T follicular helper cell (primary cell): ENCODE measurements at regions not wholly inside any gene's neighbourhood (a gene's known extent, or its start where the extent isn't known, plus 50 kb on each side); places are given as distances from the start of the nearest gene placed in this dataset.

ENCODE experiments used
- DNase-seq: peaks from one replicate; pipeline ENCODE4 v3.0.0-alpha.2; 2020; ENCODE audit warnings: low read depth

DNA sequence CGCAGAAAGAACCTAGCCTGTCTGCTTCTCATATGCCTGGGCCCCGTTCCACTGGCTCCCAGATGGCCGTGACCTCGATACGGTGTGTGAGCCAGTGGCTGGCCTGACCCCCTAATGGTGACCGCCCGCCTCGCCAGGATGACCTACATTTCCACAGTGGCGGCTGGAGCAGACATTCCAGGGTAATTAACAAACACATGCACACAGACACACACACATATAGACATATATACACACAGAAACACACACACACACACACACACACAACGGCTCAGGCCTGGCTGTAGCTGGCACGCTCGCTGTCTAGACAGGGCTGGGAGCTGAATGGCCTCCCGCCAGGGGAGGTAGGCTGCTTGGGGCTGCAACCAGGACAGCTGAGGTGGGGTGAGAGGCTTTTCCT, 227.1 kb downstream of the ANKRD60 start:
- DNase-seq = no peak

DNA sequence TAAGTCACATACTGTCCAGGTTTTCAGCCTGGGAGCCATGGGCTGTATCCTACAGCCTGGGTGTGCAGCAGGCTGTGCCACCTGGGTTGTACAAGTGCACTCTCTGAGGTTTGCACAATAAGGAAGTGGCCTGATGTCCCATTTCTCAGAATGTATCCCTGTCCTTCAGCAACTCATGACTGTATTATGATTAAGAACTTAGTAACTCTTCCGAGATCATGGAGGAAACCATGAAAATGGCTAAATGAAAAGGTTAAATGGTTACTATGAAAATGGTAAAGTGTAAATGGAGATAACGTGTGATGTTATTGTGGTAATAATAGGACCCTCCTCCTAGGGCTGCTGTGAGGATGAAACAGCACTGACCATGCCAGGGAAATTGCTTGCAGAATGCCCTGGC, 227.6 kb downstream of the ANKRD60 start:
- no peak for DNase-seq

DNA sequence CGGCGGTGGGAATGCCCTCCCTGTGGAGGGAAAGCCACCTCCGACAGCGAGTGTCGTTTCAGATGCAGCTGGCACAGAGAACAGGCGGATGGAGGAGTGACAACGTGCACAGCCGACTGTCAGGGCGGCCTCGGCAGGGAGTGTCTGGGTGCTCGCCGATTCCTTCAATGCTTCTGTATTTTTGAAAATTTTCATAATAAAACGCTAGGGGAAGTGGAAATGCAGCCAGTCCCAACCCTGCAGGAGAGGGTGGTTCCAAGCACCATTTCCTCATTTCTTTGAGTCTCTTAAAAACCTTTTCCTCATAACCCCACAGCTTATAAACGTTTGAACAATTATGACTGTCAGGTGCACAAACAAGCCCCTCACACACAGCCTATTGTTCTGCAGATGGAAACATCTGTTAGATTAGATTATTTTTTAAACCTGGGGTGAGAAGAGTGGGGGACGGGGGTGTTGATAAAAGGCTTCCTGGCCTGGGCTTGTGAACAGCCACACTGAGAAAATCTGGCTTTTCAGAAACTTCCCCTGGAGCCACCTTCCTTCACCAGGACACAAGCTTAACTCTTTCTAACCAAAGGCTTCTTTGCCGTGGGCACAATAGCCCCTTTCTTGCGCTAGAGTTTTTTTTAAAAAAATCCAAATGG, 228.9 kb downstream of the ANKRD60 start:
- no peak for DNase-seq

DNA sequence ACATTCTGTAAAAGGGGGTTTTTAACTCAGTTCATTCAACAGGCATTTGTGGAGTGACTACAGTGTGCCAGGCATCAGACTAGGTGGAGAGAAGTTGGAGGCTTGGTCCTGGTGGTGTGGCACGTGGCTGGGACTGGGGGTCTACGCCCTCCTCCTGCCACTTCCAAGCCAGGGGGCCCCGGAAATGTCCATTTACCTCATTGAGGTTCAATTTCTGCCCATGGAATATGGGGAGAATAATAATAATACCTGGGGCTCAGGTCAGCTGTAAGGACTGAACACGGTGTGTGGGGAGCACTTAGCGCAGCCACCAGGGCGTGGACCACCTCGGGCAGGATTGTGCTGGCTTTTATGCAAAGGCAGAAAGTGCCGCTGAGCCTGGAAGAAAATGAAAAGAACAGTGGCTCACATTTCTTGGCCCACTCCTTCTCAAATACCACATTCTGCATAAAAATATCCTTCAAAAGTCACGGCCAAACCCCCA, 229.4 kb downstream of the ANKRD60 start:
- DNase-seq = no peak

DNA sequence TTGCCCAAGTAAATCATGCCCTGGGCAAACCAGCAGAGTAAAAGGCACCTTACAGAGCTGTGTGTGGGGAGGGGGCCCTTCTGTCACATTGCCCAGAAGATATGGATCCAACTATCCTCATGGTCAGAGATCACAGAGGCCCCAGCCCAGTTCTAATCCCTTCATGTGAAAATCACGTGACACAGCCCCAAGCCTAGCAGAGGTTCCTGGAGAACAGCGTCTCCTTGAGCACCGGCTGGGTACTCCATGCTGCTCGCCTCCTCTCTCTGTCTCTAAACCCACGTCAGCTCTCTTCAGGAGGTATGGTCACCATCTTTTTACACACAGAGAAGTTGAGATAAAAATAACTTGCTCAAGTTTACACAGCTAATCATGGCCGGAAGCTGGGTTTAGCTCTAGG, 230.2 kb downstream of the ANKRD60 start:
- no peak for DNase-seq

DNA sequence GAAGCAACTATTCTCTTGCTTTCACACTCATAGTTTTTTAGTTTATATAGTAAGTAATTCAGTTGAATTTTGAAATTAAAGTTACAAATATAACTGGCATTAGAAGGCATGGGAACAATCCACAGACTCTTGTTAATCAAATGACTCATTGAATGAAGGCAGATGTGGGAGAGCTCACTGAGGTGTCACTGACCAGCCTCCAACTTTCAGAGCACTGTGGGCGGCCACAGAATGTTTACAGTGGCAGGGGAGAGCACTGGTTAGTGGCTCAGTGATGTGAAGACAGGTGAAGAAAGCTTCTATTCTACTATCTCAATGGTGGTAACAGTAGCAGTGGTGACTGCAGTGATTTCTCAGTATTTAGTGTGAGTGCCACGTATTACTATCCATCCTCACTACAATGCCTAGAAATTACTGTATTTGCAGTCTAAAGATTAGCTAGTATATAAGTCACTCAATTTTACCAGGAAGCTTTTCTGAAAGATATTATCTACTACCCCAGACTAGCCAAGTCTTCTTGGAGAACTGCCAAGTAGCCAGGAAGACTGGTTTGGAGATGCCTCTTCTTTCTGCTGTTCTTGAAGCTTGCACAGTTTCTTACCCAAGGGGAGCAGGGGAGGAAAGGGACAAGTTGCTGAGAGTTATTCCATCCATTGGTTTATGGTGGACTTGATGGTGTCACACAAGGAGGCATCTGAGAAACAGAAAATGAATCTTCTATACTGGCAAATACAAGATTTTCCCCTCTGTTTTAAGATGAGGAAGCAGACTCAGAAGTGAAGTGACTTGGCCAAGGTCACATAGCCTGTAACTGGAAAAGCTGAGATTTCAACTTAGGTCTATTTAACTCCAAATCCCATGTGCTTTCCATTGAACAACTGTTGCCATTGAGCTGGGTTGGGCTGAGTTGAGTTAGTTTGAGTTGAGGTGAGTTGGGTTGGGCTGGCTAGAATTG, 231.2 kb downstream of the ANKRD60 start:
- no peak for DNase-seq

DNA sequence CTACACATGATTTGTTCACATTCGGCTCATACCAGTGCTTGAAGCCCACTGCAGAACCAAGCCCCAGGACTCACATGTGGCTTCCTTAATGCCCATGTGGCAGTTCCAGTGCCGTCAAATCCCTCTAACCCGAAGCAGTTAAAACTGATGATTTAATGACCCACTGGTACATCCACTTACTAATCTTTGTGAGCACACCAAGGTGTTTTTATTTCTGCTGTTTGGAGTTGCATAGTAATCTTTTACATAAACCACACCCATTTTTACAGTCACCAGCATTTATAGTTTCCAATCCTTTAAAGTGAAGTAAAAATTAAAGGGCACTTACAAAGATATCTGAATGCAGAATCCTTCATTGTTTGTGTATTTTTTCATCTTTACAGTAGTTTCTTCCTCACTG, 232.0 kb downstream of the ANKRD60 start:
- no peak for DNase-seq

DNA sequence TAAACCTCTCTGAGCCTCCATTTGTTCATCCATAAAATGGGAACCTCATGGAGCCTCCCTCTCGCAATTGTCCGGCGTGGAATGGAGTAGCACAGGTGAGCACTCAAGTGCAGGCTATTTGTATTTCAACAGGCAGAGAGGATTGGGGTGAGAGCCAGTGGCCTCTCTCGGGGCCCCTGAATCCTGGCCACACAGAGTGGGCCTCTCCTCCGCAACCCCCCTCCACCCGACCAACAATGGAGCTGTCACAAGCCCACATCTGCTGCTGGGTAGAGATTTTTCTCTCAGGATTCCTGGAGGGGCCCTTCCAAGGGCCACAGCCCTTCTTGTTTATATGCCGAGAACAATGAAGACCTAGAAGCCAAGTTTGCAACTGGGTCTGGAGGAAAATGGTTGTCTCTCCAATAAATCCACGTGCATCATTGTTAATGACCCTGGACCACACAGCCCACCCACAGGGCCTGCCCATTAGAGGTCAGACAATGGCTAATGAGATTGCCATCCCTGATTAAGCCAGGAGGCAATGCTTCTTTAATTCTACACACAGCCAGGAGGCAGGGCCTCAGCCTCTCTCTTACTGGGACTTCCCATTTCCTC, 233.0 kb downstream of the ANKRD60 start:
- no peak for DNase-seq

DNA sequence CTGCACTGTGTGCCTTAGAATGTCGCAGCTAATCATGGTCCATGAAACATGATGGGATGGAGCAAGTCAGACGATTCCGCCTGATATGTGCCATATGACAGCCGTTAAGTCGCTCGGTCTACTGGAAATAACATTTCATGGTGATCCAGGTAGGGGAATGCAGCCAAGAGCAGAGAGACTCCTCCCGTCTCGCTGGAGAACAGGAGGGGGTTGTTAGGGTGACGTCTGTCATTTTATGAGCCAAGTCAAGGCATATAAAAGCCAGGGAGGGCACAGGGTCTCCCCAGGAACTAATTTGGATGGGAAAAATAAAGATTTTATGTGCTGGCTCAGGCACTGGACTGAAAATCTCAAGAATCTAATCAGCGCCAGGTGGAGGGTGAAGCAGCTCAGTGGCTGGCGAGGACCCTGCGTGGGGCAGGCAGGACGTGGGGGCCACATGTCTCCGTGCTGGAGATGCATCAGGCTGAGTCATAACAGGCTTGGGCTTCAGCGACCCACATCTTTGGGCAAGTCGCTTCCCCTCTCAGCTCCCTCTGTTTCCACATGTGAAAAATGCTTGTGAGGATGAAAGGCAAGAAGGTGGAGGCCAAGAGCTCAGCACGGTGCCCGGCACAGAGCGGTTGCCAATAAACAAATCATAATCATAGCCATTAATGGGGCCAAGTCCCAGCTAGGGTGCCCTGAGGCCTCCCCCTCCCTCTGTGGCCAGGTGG, 234.6 kb downstream of the ANKRD60 start:
- no peak for DNase-seq

DNA sequence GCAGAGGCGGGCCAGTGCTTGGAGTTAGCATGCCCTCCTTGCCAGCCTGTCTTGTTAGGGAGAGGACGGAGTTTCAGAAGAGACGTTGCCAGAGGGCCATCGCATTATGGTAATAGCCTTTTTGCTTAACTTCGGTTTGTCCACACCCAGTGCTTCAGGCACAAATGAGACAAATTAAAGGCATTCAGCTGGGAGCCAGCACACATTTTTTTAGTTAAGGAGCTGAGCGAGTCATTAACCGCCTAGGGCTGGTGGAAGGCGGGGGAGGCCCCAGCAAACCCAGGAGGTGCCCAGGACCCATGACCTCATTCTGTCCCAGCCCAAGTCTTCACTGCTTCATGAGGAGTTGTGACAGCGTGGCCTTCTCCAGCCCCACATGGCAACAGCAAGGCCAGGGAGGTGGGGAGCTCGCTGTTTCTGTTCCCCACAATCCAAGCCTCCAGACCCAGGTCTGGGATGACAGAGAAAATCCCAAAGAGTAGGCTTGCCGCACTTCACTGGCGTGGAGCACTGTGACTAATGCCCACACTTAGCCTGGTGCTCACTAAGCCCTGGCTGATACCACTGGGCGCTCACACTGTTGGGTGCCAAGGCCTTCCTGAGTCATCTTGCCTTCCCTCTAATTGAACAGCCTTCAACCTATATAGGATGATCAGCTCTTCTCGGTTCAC, 237.1 kb downstream of the ANKRD60 start:
- DNase-seq = no peak

DNA sequence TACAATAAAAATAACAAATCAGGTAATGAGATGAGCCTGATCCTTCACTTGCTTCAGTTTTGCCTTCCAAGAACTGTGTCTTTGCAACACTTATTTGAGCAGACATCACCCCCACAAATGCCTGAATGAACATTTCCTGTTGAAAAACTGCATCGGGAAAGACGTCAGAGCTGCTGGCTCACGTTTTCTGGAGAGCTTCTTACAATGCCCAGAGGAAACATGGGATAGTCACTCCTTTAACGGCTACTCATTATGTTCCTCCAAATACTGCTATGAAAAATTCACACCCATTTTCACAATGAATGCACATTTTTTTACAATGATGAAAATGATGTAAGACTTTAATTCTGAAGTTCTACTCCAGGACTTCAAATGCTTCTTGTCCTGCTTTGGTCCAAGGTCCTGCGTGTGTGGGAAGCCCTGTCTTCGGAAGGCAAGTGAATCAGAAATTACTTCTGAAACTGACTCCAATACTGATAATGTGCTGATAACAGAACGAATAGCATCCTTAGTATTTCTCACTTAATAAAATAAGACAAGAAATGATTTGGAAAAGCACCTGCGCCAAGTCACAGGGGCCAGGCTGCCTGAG, 238.0 kb downstream of the ANKRD60 start:
- no peak for DNase-seq

DNA sequence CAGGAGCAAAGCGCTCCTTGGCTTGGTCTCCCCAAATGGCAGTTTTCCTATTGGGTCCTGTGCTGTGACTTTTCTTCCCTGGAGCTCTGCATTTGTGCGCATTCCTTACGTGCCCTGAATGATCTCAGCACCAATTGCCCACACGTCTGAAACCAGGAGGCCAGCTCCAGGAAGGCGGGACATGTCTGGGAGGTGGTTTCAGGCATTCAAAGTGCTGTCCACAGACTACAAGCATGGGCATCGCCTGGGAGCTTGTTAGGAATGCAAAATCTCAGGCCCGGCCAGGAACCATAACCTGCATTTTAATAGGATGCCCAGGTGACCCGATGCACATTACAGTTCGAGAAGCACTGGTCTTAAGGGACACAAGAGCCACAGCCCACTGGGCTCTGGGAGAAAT, 239.6 kb downstream of the ANKRD60 start:
- DNase-seq = no peak

DNA sequence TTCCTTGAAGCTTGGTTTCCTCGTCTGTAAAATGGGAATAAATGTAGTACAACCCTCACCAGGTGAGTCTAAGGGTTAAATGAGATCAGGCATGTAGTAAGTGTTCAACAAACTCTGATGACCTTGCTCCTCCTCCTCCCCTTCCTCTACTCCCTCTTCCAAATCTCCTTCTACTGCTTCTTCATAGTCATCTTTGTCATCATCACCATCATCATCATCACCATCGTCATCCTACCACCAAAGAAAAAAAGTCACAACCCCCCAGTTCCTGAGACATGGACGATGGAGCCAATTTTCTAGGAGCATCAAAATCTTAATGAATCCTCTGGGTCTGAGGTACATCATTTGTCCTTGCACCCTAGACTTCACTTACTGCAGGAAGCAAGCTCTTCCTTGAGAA, 240.0 kb downstream of the ANKRD60 start:
- DNase-seq = no peak

DNA sequence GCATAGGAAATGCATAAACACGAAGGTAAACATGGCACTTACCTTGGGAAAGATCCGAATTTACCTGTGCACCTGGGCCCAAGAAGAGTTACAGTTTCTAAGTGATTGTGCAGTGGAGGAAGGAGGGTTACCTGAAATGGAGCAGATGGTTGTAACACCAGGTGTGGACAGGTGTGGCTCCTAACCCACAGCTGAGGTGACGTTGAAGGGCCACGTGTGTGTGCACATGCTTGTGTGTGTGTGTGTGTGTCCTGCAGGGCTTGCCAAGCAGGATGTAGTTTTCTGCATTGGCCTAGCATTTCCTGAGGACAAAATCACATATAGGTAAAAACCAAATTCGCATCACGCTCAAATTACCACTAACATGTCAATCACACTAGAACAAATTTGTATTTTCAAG, 240.8 kb downstream of the ANKRD60 start:
- DNase-seq = no peak

DNA sequence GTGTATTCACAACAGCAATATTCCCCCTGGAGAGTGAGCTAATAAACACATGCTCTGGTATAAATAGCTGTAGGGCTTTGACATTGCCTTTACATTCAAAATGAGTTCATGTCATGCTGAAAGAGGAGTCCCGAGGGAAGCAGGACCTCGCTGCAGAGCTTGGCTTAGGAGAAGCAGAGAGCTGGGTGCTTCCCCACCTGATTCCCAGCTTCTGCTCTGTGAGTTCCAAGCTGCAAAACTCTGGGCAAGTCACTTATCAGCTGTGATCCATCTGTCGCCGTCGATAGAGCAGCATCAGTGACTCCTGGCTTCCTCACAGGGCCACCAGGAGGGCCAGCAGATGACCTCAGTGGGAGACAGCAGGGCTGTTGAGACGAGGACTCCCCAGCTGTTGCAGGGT, 241.8 kb downstream of the ANKRD60 start:
- no peak for DNase-seq

DNA sequence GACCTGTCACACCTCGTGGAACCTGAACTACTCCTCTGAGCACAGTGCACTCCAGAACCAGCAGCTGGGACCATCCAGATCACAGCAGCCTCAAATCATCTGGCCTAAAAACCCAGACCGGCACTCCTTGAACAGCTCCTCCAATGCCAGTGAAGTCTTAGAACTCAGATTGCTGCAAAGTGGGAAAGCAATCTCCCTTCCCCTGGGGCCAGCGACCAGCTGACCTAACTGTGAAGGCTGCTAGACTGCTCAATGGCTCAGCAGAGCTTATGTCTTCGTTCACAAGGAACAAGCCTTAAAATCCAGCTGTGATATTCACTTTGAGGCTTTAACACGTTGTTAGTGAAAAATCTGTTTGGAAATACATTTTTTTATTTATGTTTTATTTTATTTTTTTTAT, 243.2 kb downstream of the ANKRD60 start:
- DNase-seq = no peak

DNA sequence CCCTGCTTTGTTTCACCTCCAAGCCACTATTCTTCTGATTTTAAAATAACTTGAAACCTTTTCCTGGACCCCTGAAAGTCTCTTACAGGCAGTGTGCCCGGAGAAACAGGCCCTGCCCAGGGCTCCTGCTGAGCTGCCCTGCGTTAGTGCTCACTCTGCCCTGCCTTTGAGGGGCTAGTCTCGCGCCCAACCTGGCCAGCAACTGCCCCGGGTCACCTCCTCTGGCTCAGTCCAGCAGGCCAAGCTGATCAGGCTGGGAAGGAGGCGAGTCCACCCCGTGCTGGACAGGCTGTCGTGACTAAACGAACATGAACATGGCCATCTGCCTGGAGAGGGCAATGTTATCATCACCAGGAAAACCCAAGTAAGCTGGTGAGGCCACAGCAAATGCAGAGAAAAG, 245.4 kb downstream of the ANKRD60 start:
- no peak for DNase-seq

DNA sequence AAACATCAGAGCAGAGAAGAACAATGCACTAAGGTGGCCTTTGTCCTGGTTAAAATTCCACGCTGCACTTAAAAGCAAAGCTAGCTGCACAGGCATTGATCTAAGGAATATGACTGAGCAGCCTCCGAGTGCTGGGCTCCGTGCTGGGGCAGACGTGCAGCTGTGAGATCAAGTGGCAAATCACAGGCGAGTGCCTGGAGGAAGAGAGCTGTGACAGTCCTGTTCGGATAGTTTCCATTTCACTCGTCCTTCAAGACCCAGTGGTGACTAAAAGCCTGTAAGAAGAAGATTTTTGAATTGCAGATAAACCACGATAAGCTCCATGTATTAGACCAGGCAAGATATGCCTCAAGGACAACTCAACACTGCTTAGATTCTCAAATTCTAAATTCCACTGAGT, 247.9 kb downstream of the ANKRD60 start:
- DNase-seq = no peak

DNA sequence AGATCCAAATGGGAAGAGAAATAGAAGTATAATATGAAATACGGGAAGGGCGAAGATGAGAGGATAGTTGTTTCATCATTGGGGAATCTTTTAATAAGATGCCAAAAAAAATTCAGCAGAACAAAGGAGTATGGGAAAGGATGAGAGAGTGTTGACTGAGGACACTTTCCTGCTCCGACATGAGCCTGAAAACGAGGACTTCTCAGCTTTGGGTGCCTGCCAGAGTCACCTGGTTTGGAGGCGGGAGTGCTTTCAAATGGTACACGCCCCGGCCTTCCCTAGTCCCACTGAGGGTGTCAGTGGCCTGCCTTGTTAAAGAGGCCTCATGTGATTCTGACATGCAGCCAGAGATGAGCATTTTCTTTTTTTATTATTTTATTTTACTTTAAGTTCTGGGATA, 250.9 kb downstream of the ANKRD60 start:
- no peak for DNase-seq

DNA sequence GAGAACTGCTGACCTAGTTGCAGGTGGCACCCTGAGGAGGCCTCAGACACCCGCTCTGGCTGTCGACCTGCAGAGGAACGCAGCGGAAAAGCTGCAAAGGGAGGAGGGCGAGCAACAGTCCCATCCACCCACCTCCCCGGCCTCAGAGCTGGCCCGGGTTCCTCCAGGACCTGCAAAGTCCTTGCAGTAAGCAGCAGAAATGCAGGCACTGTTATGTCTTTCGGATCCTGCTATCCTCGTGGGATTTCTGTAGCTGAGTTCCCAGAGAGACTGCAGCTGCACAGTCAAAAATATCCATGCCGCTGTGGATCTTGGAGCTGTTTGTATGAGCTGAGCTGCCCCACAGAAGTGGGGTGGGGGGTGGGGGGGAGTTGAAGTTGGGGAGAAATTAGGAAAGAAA, 251.3 kb downstream of the ANKRD60 start:
- DNase-seq = no peak

DNA sequence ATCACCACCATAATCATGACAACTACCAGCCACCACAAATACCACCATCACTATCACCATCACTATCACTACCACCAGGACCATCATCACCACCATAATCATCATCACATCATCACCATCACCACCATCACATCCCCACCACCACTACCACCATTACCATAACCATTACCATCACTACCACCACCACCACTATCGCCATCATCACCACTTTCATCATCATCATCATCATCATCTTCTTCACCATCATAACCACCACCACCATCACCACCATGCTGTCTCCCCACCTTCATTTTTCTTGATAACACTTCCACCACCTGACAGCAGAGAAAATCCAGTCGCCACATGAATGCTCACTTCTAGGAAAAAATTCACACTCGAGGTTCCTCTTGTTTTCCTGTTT, 253.6 kb downstream of the ANKRD60 start:
- no peak for DNase-seq
